Suprapubic skin (tissue), 4 donors: ENCODE measurements at regions not wholly inside any gene's neighbourhood (a gene's known extent, or its start where the extent isn't known, plus 50 kb on each side); places are given as distances from the start of the nearest gene placed in this dataset.
"Not testable (repeated sequence)": the region's sequence is repeated elsewhere in the genome, so short reads cannot be mapped to it uniquely, and the experiment has no call there.

Experiments
- DNase-seq, 2 donors: peaks; one replicate each; pipeline ENCODE4 v3.0.0-alpha.2; 2019; ENCODE audit warnings: low spot score in 2 of 2
- H3K27ac ChIP-seq: fragments of 200-600 bp; sonication (generic); one replicate; pipeline ENCODE4 v1.5.1; 2019
- H3K27me3 ChIP-seq: fragments of 200-600 bp; sonication (generic); one replicate; pipeline ENCODE4 v1.5.1; 2019
- H3K36me3 ChIP-seq: fragments of 200-600 bp; sonication (generic); one replicate; pipeline ENCODE4 v1.5.1; 2019
- H3K4me1 ChIP-seq: fragments of 200-600 bp; sonication (generic); one replicate; pipeline ENCODE4 v1.5.1; 2019
- H3K4me3 ChIP-seq: fragments of 200-600 bp; sonication (generic); one replicate; pipeline ENCODE4 v1.5.1; 2019; ENCODE audit warnings: mild to moderate bottlenecking
- H3K9me3 ChIP-seq: fragments of 200-600 bp; sonication (generic); one replicate; pipeline ENCODE4 v1.5.1; 2019
- EP300 ChIP-seq: sonication (generic); formaldehyde crosslinking; IDR thresholded peaks from one replicate; pipeline ENCODE4 v1.6.1; 2017; ENCODE audit warnings: antibody characterized with exemption
- POLR2A ChIP-seq, 2 donors: fragments of 450-650 bp; IDR thresholded peaks; one replicate each; pipeline ENCODE4 v1.6.1; 2017; ENCODE audit warnings: antibody characterized with exemption in 2 of 2, mild to moderate bottlenecking in 2 of 2, moderate library complexity in 2 of 2
- POLR2AphosphoS5 ChIP-seq, 3 donors: sonication (generic); formaldehyde crosslinking; IDR thresholded peaks; one replicate each; pipeline ENCODE4 v1.6.1; 2017; ENCODE audit warnings: antibody characterized with exemption in 3 of 3
- WGBS: methylation state at CpG from one replicate; pipeline ENCODE4 v1.1.5; 2018; 5-methylcytosine and 5-hydroxymethylcytosine counted together
- TF ChIP-seq, protein P1 (sequence below), 2 donors: fragments of 200-600 bp in 1 of 2; fragments of 450-650 bp in 1 of 2; sonication (generic) in 1 of 2; IDR thresholded peaks; one replicate each; pipeline ENCODE4 v1.5.1; 2016 to 2019; ENCODE audit warnings: antibody characterized with exemption in 2 of 2, mild to moderate bottlenecking in 1 of 2, moderate library complexity in 1 of 2

GRCh38 chr3:164814106-164814505, 264.2 kb downstream of the SI start:
- no peaks in the 10 kb centered on the region for H3K4me1 ChIP-seq
- no peak for TF ChIP-seq POLR2A (IDR thresholded peaks at IDR 0.05)
- TF ChIP-seq POLR2AphosphoS5 (IDR thresholded peaks at IDR 0.05) = no peak
- TF ChIP-seq, protein P1, sequence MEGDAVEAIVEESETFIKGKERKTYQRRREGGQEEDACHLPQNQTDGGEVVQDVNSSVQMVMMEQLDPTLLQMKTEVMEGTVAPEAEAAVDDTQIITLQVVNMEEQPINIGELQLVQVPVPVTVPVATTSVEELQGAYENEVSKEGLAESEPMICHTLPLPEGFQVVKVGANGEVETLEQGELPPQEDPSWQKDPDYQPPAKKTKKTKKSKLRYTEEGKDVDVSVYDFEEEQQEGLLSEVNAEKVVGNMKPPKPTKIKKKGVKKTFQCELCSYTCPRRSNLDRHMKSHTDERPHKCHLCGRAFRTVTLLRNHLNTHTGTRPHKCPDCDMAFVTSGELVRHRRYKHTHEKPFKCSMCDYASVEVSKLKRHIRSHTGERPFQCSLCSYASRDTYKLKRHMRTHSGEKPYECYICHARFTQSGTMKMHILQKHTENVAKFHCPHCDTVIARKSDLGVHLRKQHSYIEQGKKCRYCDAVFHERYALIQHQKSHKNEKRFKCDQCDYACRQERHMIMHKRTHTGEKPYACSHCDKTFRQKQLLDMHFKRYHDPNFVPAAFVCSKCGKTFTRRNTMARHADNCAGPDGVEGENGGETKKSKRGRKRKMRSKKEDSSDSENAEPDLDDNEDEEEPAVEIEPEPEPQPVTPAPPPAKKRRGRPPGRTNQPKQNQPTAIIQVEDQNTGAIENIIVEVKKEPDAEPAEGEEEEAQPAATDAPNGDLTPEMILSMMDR (IDR thresholded peaks at IDR 0.05) = no peak
- H3K4me3 ChIP-seq = no peak overlapping the region
- H3K27me3 ChIP-seq = no peaks in the 10 kb centered on the region
- H3K27ac ChIP-seq = no peak overlapping the region
- DNase-seq = no peak
- H3K9me3 ChIP-seq = peaks cover 5% of the 10 kb centered on the region
- no peaks in the 10 kb centered on the region for H3K36me3 ChIP-seq
- 82% methylated on average over 6 of the region's 15 CpGs for WGBS

DNA sequence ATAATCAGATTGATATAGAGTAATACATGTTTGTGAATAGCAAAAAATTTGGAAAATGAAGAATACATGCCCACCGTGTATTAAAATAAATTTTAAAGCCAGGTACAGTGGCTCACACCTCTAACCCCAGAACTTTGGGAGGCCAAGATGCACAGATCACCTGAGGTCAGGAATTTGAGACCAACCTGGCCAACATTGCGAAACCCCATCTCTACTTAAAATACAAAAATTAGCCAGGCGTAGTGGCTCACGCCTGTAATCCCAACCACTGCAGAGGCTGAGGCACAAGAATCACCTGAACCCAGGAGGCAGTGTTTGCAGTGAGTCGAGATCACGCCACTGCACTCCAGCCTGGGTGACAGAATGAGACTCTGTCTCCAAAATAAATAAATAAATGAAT, 266.3 kb downstream of the SI start:
- Histone ChIP-seq H3K9me3 (no peaks in the 10 kb centered on the region), H3K27ac (no peak overlapping the region), H3K4me1 (no peaks in the 10 kb centered on the region), H3K36me3 (no peaks in the 10 kb centered on the region), H3K27me3 (no peaks in the 10 kb centered on the region), H3K4me3 (no peak overlapping the region)
- DNase-seq = no peak
- 92% methylated on average over 6 of the region's 6 CpGs for WGBS
- TF ChIP-seq EP300 = no peak
- TF ChIP-seq, protein P1 (IDR thresholded peaks at IDR 0.05) = no peak

GRCh38 chr3:164806188-164806587, 272.1 kb downstream of the SI start:
- Histone ChIP-seq H3K4me3 (no peak overlapping the region), H3K36me3 (no peaks in the 10 kb centered on the region), H3K27me3 (no peaks in the 10 kb centered on the region), H3K9me3 (no peaks in the 10 kb centered on the region), H3K4me1 (no peaks in the 10 kb centered on the region), H3K27ac (no peak overlapping the region)
- TF ChIP-seq POLR2AphosphoS5 (IDR thresholded peaks at IDR 0.05) (no peak), POLR2A (IDR thresholded peaks at IDR 0.05) (no peak), EP300 (no peak)
- TF ChIP-seq, protein P1 (IDR thresholded peaks at IDR 0.05) = no peak
- DNase-seq = no peak
- 68% methylated on average over 2 of the region's 2 CpGs for WGBS

- no peak overlapping the region for H3K4me3 ChIP-seq
- no peaks in the 10 kb centered on the region for H3K9me3 ChIP-seq
- no peaks in the 10 kb centered on the region for H3K36me3 ChIP-seq
- H3K27me3 ChIP-seq = no peaks in the 10 kb centered on the region
- 48% methylated on average over 1 of the region's 1 CpG for WGBS
- no peak for DNase-seq
- H3K4me1 ChIP-seq = no peaks in the 10 kb centered on the region
- TF ChIP-seq POLR2A (IDR thresholded peaks at IDR 0.05) (no peak), EP300 (no peak), POLR2AphosphoS5 (IDR thresholded peaks at IDR 0.05) (no peak)
- TF ChIP-seq, protein P1 (IDR thresholded peaks at IDR 0.05) = no peak
- no peak overlapping the region for H3K27ac ChIP-seq
Measured at GRCh38 chr3:164794099-164794498, 284.2 kb downstream of the SI start.

- no peaks in the 10 kb centered on the region for H3K36me3 ChIP-seq
- H3K27ac ChIP-seq = no peak overlapping the region
- WGBS = 28% methylated on average over 4 of the region's 4 CpGs
- H3K4me1 ChIP-seq = no peaks in the 10 kb centered on the region
- no peak for DNase-seq
- H3K9me3 ChIP-seq = peaks cover 6% of the 10 kb centered on the region
- no peaks in the 10 kb centered on the region for H3K27me3 ChIP-seq
- no peak overlapping the region for H3K4me3 ChIP-seq
- TF ChIP-seq EP300 (no peak), POLR2A (IDR thresholded peaks at IDR 0.05) (no peak), POLR2AphosphoS5 (IDR thresholded peaks at IDR 0.05) (no peak)
- TF ChIP-seq, protein P1 (IDR thresholded peaks at IDR 0.05) = no peak
Measured at GRCh38 chr3:164791263-164791662, 287.0 kb downstream of the SI start.

DNA sequence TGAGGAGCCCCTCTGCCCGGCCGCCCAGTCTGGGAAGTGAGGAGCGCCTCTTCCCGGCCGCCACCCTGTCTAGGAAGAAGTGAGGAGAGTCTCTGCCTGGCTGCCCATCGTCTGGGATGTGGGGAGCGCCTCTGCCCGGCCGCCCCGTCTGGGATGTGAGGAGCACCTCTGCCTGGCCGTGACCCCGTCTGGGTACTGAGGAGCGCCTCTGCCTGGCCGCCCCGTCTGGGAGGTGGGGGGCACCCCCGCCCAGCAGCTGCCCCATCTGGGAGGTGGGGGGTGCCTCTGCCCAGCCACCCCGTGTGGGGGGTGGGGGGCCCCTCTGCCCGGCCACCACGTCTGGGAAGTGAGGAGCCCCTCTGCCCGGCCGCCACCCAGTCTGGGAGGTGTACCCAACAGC, 293.9 kb downstream of the SI start:
- WGBS = 93% methylated on average over 2 of the region's 21 CpGs
- H3K4me1 ChIP-seq, H3K27ac ChIP-seq, DNase-seq, H3K27me3 ChIP-seq, H3K36me3 ChIP-seq, H3K4me3 ChIP-seq, H3K9me3 ChIP-seq: not testable (repeated sequence)
